ENCODE measurements at regions not wholly inside any gene's neighbourhood (a gene's known extent, or its start where the extent isn't known, plus 50 kb on each side); places are given as distances from the start of the nearest gene placed in this dataset.
"Not testable (repeated sequence)": the region's sequence is repeated elsewhere in the genome, so short reads cannot be mapped to it uniquely, and the experiment has no call there.

DNA sequence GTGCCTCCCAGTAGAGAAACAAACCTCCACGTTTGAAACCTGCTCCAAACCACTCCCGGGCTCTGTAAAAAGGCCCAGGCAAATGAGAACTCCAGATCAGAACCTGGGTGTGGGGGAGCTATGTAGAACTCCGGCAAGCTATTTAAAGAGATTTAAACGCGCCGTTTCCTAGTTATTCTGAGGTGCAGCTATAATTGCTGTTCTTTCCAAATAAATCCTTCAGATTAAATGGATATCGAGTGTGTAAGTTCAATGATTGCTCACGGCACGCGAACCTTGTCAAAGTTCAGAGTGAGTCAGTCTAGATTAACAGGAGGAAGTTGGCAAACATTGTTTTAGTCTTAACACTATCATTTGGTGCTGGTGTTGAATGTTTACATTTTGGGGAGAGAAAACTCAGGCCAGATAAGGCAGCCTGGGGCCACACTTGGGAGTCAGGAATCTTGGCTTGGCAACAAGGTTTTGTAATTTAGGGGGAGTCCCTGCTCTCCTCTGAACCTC is 92.9 kb upstream of the SALL1 start:
- DNase-seq (ENCODE audit: low read depth in 3 of 3, low spot score in 2 of 3), result no peak

- peak in 1 of 3 donors; percentile 49 for DNase-seq (ENCODE audit: low read depth in 3 of 3, low spot score in 2 of 3)
Measured at GRCh38 chr16:51242296-51242994, 91.4 kb upstream of the SALL1 start.

DNA sequence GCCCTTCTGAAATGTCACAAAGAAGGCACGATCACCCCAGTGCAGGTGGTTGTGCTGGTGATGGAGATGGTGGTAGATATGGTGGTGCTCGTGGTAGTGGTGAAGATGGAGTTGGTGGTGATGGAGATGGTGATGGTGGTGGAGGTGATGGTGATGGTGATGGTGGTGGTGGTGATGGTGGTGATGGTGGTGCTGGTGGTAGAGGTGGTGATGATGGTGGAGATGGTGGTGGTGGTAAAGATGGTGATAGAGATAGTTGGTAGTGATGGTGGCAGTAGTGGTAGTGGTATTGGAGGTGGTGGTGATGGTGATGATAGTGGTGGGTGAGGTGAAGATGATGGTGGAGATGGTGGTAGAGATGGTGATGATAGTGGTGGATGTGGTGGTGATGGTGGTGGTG is 88.1 kb upstream of the SALL1 start:
- DNase-seq (ENCODE audit: low read depth in 3 of 3, low spot score in 2 of 3), result no peak

- no peak for DNase-seq (ENCODE audit: low read depth in 3 of 3, low spot score in 2 of 3)
Measured at GRCh38 chr16:51237861-51238378, 86.8 kb upstream of the SALL1 start.

DNA sequence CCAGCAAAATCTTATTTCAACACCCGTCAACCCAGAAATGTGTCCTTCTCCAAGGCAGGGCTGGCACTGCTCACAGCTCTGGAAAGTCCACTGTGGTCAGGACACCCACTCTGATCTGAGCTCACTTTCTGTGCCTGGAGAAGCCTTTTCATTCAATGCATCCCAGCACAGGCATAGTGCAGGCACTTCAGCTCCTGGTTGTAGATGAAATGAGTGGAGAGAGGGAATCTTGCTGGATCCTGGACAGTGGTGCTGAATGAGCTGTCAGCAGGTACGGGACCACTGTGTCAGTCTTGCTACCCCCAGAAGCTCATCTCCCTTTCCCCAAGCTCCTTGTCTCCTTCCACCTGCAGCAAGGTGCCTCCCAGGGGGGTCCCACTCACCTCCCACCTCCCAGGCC is 86.1 kb upstream of the SALL1 start:
- DNase-seq (ENCODE audit: low read depth in 3 of 3, low spot score in 2 of 3), result no peak

DNA sequence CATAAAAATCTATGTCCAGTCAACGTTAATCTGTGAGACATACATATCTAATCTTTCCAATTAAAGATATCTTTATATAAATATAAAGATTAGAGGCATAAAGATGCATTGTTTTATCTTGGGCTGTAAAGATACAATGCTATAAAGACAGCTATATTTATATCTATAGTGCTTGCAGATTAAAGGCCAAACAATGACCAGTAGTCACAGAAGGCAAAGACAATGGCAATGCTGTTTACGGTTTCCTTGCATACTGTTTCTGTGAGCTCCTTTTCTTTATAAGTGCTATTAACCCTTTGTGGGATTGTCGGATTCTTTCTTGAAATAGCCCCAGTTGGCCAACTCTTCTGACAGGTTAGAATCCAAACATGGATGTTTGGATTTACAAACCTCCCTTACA is 85.5 kb upstream of the SALL1 start:
- no peak for DNase-seq (ENCODE audit: low read depth in 3 of 3, low spot score in 2 of 3)

GRCh38 chr16:51231702-51232101 is 80.6 kb upstream of the SALL1 start:
- DNase-seq (ENCODE audit: low read depth in 3 of 3, low spot score in 2 of 3), result no peak

DNA sequence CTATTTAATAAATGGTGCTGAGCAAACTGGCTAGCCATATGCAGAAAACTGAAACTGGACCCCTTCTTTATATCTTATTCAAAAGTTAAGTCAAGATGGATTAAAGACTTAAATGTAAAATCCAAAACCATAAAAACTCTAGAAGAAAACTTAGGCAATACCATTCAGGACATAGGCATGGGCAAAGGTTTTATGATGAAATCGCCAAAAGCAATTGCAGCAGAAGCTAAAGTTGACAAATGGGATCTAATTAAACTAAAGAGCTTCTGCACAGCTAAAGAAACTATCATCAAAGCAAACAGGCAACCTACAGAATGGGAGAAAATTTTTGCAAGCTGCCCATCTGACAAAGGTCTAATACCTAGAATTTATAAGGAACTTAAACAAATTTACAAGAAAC is 79.0 kb upstream of the SALL1 start:
- DNase-seq (ENCODE audit: low read depth in 3 of 3, low spot score in 2 of 3), result not testable (repeated sequence)

DNA sequence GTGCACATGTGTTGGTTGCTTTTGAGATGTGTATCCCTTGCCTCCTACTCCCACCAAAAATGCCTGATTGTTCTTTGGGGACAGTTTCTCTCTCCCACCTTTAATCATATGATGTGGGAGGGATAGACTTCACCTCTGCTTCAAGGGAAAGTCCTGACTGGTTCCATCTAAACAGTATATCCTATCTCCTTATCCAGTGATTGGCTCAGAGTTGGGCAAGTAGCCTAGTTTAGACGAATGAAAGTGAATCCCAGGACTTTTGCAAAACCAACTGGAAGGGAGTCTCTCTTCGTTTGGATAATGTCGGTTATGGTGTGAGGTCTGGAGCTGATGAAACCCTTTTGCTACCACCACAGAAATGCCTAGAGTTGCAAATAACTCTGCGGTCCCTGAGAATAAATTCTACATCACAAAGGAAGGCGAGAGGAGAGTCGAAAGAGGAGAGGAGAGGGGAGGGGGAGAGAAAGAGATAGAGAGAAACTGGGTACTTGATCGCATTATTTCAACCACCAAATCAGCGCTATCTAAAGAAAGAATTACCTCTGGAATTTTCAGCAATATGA is 77.1 kb upstream of the SALL1 start:
- no peak for DNase-seq (ENCODE audit: low read depth in 3 of 3, low spot score in 2 of 3)

- DNase-seq (ENCODE audit: low read depth in 3 of 3, low spot score in 2 of 3), result no peak
Measured at GRCh38 chr16:51225878-51226277, 74.8 kb upstream of the SALL1 start.

DNA sequence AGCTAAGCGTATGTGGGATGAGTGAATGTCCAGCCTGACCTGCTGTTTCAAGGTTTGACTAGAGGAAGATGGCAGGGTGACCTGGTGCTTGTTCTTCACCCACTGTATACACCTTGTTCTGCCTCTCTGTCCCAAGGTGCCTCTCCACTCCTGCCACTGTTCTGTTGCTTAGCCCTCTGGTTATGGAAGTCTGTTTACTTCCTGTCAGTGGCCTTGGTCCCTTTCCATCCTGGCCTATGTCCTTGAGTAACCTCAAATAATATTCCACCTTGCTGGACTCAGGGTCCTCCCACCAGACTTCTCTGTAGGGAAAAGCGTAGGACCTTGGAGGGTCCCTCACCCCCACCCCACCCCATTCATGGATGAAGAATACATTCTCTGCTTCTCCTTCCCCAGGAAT is 73.2 kb upstream of the SALL1 start:
- DNase-seq (ENCODE audit: low read depth in 3 of 3, low spot score in 2 of 3), result no peak

GRCh38 chr16:51222016-51222415 is 70.9 kb upstream of the SALL1 start:
- no peak for DNase-seq (ENCODE audit: low read depth in 3 of 3, low spot score in 2 of 3)

DNA sequence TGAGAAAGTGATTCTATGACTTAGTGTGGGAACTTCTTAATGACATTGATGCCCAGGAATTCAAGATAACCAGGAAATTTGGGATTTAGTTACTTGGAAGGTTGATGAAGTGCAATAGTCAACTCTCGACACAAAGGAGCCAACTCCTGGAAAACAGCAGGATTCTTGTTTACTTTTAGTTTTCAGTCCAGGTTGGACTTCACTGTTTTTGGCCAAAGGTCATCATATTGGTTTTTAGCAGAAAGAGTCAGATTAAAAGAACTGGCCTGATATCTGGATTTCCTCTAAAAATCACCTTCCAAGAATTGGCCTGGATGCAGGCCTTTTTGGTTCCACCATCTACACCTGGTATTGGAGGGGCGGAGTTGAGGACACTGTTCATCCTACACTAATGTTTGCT is 60.1 kb upstream of the SALL1 start:
- DNase-seq (ENCODE audit: low read depth in 3 of 3, low spot score in 2 of 3), result no peak

DNA sequence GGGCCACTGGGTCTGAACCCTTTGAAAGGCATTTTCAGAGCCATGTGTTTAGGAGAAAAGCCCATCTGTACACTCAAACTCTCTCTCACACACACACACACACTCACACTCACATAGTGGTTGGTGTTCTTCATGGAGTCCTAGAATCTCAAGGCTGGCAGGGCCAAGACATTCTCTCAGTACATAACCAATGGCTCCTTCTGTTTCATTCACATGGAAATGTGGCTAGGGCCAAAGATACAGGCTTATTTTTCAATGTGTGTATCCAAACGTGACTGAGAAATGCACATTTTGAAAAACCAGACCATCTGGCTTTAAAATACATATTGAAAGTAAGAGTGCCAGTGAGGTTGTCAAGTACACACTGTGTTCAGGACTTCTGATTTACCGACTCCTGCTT is 59.0 kb upstream of the SALL1 start:
- no peak for DNase-seq (ENCODE audit: low read depth in 3 of 3, low spot score in 2 of 3)

DNA sequence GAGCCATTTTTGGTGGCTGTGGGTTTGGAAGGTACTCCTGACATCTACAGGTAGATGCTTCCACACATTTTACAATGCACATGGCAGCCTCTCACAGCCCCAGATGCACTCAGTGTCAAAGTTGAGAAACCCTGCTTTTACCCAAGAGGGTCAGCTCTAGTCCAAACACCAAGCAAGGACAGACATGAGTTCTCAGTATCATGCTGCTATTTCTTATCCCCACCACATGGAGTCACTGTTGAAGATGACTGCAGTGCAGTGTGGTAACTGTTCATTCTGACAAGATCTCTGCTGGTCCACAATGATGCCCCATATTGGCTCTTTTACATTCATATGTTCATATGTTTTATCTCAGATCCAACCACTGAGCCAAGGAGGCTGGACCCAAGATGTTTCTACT is 50.5 kb upstream of the SALL1 start:
- no peak for DNase-seq (ENCODE audit: low read depth in 3 of 3, low spot score in 2 of 3)
